H9 (cell line): ENCODE measurements at regions not wholly inside any gene's neighbourhood (a gene's known extent, or its start where the extent isn't known, plus 50 kb on each side); places are given as distances from the start of the nearest gene placed in this dataset.

Experiments
- DNase-seq: peaks from one replicate; pipeline ENCODE4 v3.0.0-alpha.2; 2017
- H2AFZ ChIP-seq: one replicate; pipeline ENCODE4 v1.6.1; 2013; ENCODE audit warnings: mild to moderate bottlenecking, low read length, control low read depth, moderate library complexity
- H2AK5ac ChIP-seq: 2 replicates; pipeline ENCODE4 v1.6.1; 2013; ENCODE audit warnings: low read length, control low read depth, mixed read lengths; ENCODE audit not compliant: insufficient read length
- H2BK120ac ChIP-seq: one replicate; pipeline ENCODE4 v1.6.1; 2013; ENCODE audit warnings: low read depth, mild to moderate bottlenecking, low read length, control low read depth, inconsistent platforms; ENCODE audit not compliant: poor library complexity, severe bottlenecking
- H2BK12ac ChIP-seq: 2 replicates; pipeline ENCODE4 v1.6.1; 2013; ENCODE audit warnings: low read length, control low read depth, mixed read lengths, low read depth; ENCODE audit not compliant: insufficient read length
- H2BK15ac ChIP-seq: 2 replicates; pipeline ENCODE4 v1.6.1; 2013; ENCODE audit warnings: low read depth, low read length, control low read depth
- H2BK20ac ChIP-seq: one replicate; pipeline ENCODE4 v1.6.1; 2013; ENCODE audit warnings: low read depth, mild to moderate bottlenecking, low read length, control low read depth, inconsistent platforms; ENCODE audit not compliant: poor library complexity, severe bottlenecking
- H2BK5ac ChIP-seq: 2 replicates; pipeline ENCODE4 v1.6.1; 2013; ENCODE audit warnings: low read length, control low read depth, mixed read lengths; ENCODE audit not compliant: insufficient read length
- H3K14ac ChIP-seq: 2 replicates; pipeline ENCODE4 v1.6.1; 2013; ENCODE audit warnings: low read length, control low read depth; ENCODE audit not compliant: insufficient read depth
- H3K18ac ChIP-seq: 2 replicates; pipeline ENCODE4 v1.6.1; 2013; ENCODE audit warnings: low read depth, mild to moderate bottlenecking, mixed read lengths, low read length, control low read depth; ENCODE audit not compliant: insufficient read length
- H3K23ac ChIP-seq: 2 replicates; pipeline ENCODE4 v1.6.1; 2013; ENCODE audit warnings: low read length, control low read depth, mixed read lengths, low read depth; ENCODE audit not compliant: insufficient read length
- H3K23me2 ChIP-seq: 2 replicates; pipeline ENCODE4 v1.6.1; 2013; ENCODE audit warnings: low read depth, mild to moderate bottlenecking, mixed read lengths, low read length, control low read depth; ENCODE audit not compliant: insufficient read length, poor library complexity, severe bottlenecking
- H3K27ac ChIP-seq: 2 replicates; pipeline ENCODE4 v1.5.1; 2013; ENCODE audit warnings: low read length, control low read depth, mixed read lengths, low read depth; ENCODE audit not compliant: insufficient read length
- H3K27me3 ChIP-seq: 2 replicates; pipeline ENCODE4 v1.6.1; 2013; ENCODE audit warnings: low read length, control low read depth, inconsistent platforms; ENCODE audit not compliant: insufficient read depth
- H3K4ac ChIP-seq: 2 replicates; pipeline ENCODE4 v1.6.1; 2013; ENCODE audit warnings: low read depth, mild to moderate bottlenecking, control low read depth, inconsistent platforms, low read length, moderate library complexity
- H3K4me1 ChIP-seq: 2 replicates; pipeline ENCODE4 v1.6.1; 2013; ENCODE audit warnings: low read length, control low read depth, inconsistent platforms; ENCODE audit not compliant: insufficient read depth
- H3K4me2 ChIP-seq: 2 replicates; pipeline ENCODE4 v1.6.1; 2013; ENCODE audit warnings: low read length, control low read depth, mixed read lengths; ENCODE audit not compliant: insufficient read length, insufficient read depth
- H3K56ac ChIP-seq: 2 replicates; pipeline ENCODE4 v1.6.1; 2013; ENCODE audit warnings: low read depth, mild to moderate bottlenecking, mixed read lengths, low read length, control low read depth; ENCODE audit not compliant: insufficient read length
- H3K79me1 ChIP-seq: 2 replicates; pipeline ENCODE4 v1.6.1; 2013; ENCODE audit warnings: low read depth, mild to moderate bottlenecking, moderate library complexity, low read length, control low read depth, inconsistent platforms; ENCODE audit not compliant: insufficient read depth, poor library complexity, severe bottlenecking
- H3K79me2 ChIP-seq: 2 replicates; pipeline ENCODE4 v1.6.1; 2013; ENCODE audit warnings: low read length, control low read depth, inconsistent platforms; ENCODE audit not compliant: insufficient read depth
- H3K9ac ChIP-seq: 2 replicates; pipeline ENCODE4 v1.6.1; 2013; ENCODE audit warnings: low read length, control low read depth, mixed read lengths; ENCODE audit not compliant: insufficient read length; ENCODE audit errors: extremely low read depth
- H3K9me3 ChIP-seq: one replicate; pipeline ENCODE4 v1.6.1; 2013; ENCODE audit warnings: low read depth, low read length, inconsistent platforms; ENCODE audit not compliant: control insufficient read depth
- H3T11ph ChIP-seq: one replicate; pipeline ENCODE4 v1.6.1; 2013; ENCODE audit warnings: mild to moderate bottlenecking, low read length, control low read depth, inconsistent platforms
- H4K20me1 ChIP-seq: one replicate; pipeline ENCODE4 v1.6.1; 2013; ENCODE audit not compliant: control insufficient read depth, insufficient read length, insufficient read depth
- H4K5ac ChIP-seq: 2 replicates; pipeline ENCODE4 v1.6.1; 2013; ENCODE audit warnings: low read depth, mild to moderate bottlenecking, mixed read lengths, low read length, control low read depth; ENCODE audit not compliant: insufficient read length
- H4K8ac ChIP-seq: replicated peaks from 2 replicates; pipeline ENCODE4 v1.6.1; 2013; ENCODE audit warnings: low read length, control low read depth, mixed read lengths, low read depth; ENCODE audit not compliant: insufficient read length
- H4K91ac ChIP-seq: 2 replicates; pipeline ENCODE4 v1.6.1; 2013; ENCODE audit warnings: low read depth, mild to moderate bottlenecking, moderate library complexity, mixed read lengths, low read length, control low read depth; ENCODE audit not compliant: insufficient read length
- H3K27ac Mint-ChIP-seq, 3 experiments: 2 replicates in 2 of 3; 3 replicates in 1 of 3; pipeline ENCODE4 v1.8.0; 2020 to 2021; ENCODE audit warnings: mixed read lengths in 3 of 3, mild to moderate bottlenecking in 1 of 3, moderate library complexity in 1 of 3
- H3K27me3 Mint-ChIP-seq: 2 replicates; pipeline ENCODE4 v1.8.0; 2021; ENCODE audit warnings: low read depth, mild to moderate bottlenecking, moderate library complexity, mixed read lengths
- H3K36me3 Mint-ChIP-seq, 3 experiments: 2 replicates in 2 of 3; 3 replicates in 1 of 3; pipeline ENCODE4 v1.8.0; 2020 to 2021; ENCODE audit warnings: low read depth in 3 of 3, mixed read lengths in 3 of 3; ENCODE audit not compliant: insufficient read depth in 1 of 3
- H3K4me1 Mint-ChIP-seq, 2 experiments: 2 replicates each; pipeline ENCODE4 v1.8.0; 2020; ENCODE audit warnings: mixed read lengths in 2 of 2
- H3K4me3 Mint-ChIP-seq, 2 experiments: 2 replicates in 1 of 2; 3 replicates in 1 of 2; pipeline ENCODE4 v1.8.0; 2020 to 2021; ENCODE audit warnings: mild to moderate bottlenecking in 2 of 2, mixed read lengths in 2 of 2, moderate library complexity in 1 of 2
- H3K9me3 Mint-ChIP-seq, 2 experiments: 2 replicates in 1 of 2; 3 replicates in 1 of 2; pipeline ENCODE4 v1.8.0; 2020; ENCODE audit warnings: mild to moderate bottlenecking in 2 of 2, mixed read lengths in 2 of 2, moderate library complexity in 1 of 2
- WGBS: extraction: QIAGEN DNeasy Blood & Tissue Kit; methylation state at CpG from one replicate; pipeline ENCODE4 v1.1.7; 2013; ENCODE audit warnings: missing lambda C conversion rate, low lambda C conversion rate, mixed read lengths; ENCODE audit not compliant: insufficient read length; ENCODE audit errors: extremely low coverage; 5-methylcytosine and 5-hydroxymethylcytosine counted together
- TF ChIP-seq, protein P1 (sequence below): fragments of 200-600 bp; sonication (generic); conservative IDR thresholded peaks from 3 replicates; pipeline ENCODE4 v1.8.0; 2021; ENCODE audit warnings: antibody characterized with exemption, mild to moderate bottlenecking

DNA sequence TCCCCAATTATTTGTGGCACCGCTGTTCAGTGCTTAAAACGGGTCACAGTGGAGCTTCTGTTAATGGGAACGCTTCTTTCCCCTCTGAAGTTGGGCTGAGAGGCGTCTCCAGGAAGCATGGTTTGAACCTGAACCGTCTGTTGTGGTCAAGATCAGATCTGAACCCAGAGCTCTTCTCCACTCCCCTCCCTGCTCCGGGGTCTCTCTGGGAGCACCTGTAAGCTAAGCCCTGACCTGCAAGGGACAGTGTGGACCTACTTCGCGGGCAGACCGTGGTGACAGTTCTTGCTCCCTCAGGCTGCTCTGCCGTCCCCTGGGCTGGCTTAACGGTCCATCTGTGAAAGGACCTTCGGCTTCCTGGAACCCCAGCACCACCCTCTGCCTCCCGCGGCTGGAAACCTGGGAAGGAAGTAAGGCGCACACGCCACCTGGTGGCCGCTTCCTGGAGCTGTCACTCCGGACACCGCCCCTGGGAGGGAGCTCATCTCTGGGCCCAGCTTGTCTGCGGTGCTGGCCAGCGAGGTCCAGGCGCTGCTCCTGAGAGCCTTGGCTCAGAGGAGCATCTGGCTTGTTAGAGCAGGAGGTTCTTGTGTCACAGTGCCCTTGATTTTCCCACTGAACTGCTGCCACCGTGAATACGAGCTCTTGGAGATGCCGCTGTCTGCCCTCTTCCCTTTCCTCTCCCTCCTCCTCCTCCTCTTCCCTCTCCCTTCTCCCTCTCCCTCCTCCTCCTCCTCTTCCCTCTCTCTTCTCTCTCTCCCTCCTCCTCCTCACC lies 518.5 kb upstream of the EEF2KMT start:
- peaks cover 3% of the 10 kb centered on the region for H3K23me2 ChIP-seq
- H3K27me3 ChIP-seq: no peaks in the 10 kb centered on the region; the same call in 1 of the 2 replicates
- Mint-ChIP-seq H3K4me1 (peaks cover 6 to 8% of the 10 kb centered on the region in 2 experiments), H3K4me3 (peak overlapping the region; percentile 48 to 51), H3K36me3 (no peaks in the 10 kb centered on the region), H3K9me3 (no peaks in the 10 kb centered on the region), H3K27ac (no peak overlapping the region), H3K27me3 (peaks cover 24% of the 10 kb centered on the region)
- no peak overlapping the region for H3K23ac ChIP-seq
- H3K27ac ChIP-seq: no peak overlapping the region
- no peak overlapping the region for H4K8ac ChIP-seq
- no peak overlapping the region for H2BK20ac ChIP-seq
- peak overlapping the region; percentile 50 for H3K4me2 ChIP-seq
- H2AK5ac ChIP-seq: no peak overlapping the region
- H3K4ac ChIP-seq: no peak overlapping the region
- no peak overlapping the region for H3K18ac ChIP-seq
- no peak overlapping the region for H2BK12ac ChIP-seq
- no peak overlapping the region; the same call in 1 of the 2 replicates for H3K14ac ChIP-seq
- no peak overlapping the region for H2BK15ac ChIP-seq
- H4K91ac ChIP-seq: no peak overlapping the region
- H3K56ac ChIP-seq: no peak overlapping the region
- DNase-seq: peak; percentile 88
- H2AFZ ChIP-seq: no peak overlapping the region
- H2BK5ac ChIP-seq: no peak overlapping the region
- no peaks in the 10 kb centered on the region for H3K79me2 ChIP-seq
- no peak overlapping the region for H3T11ph ChIP-seq
- WGBS: no CpG with 5 or more reads among the region's 25 CpGs
- H4K20me1 ChIP-seq: no peaks in the 10 kb centered on the region
- no peaks in the 10 kb centered on the region for H3K9me3 ChIP-seq
- H3K79me1 ChIP-seq: no peaks in the 10 kb centered on the region
- TF ChIP-seq, protein P1, sequence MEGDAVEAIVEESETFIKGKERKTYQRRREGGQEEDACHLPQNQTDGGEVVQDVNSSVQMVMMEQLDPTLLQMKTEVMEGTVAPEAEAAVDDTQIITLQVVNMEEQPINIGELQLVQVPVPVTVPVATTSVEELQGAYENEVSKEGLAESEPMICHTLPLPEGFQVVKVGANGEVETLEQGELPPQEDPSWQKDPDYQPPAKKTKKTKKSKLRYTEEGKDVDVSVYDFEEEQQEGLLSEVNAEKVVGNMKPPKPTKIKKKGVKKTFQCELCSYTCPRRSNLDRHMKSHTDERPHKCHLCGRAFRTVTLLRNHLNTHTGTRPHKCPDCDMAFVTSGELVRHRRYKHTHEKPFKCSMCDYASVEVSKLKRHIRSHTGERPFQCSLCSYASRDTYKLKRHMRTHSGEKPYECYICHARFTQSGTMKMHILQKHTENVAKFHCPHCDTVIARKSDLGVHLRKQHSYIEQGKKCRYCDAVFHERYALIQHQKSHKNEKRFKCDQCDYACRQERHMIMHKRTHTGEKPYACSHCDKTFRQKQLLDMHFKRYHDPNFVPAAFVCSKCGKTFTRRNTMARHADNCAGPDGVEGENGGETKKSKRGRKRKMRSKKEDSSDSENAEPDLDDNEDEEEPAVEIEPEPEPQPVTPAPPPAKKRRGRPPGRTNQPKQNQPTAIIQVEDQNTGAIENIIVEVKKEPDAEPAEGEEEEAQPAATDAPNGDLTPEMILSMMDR: peak; percentile 96
- no peak overlapping the region for H4K5ac ChIP-seq
- H3K9ac ChIP-seq: no peak overlapping the region
- no peak overlapping the region for H2BK120ac ChIP-seq
- no peaks in the 10 kb centered on the region; the same call in 1 of the 2 replicates for H3K4me1 ChIP-seq
